GM23338 (cell line): ENCODE measurements at regions not wholly inside any gene's neighbourhood (a gene's known extent, or its start where the extent isn't known, plus 50 kb on each side); places are given as distances from the start of the nearest gene placed in this dataset.

Experiments used
- ATAC-seq: fragments of 200-7000 bp; cut with Tn5 transposase; 3 replicates; pipeline ENCODE4 v1.9.1; 2020
- DNase-seq: peaks from one replicate; pipeline ENCODE4 v3.0.0-alpha.2; 2015; ENCODE audit warnings: low spot score
- H2AFZ ChIP-seq: fragments of 200-600 bp; sonication (generic); 2 replicates; pipeline ENCODE4 v1.8.0; 2016; ENCODE audit warnings: antibody characterized with exemption, mild to moderate bottlenecking, moderate library complexity
- H3F3A ChIP-seq: fragments of 200-600 bp; sonication (generic); replicated peaks from 2 replicates; pipeline ENCODE4 v1.8.0; 2017; ENCODE audit warnings: antibody characterized with exemption, mixed run types, low read depth
- H3K27ac ChIP-seq: fragments of 200-600 bp; sonication (generic); 2 replicates; pipeline ENCODE4 v1.6.1; 2016; ENCODE audit warnings: low read depth
- H3K27me3 ChIP-seq: fragments of 200-600 bp; sonication (generic); 2 replicates; pipeline ENCODE4 v1.8.0; 2016; ENCODE audit warnings: mild to moderate bottlenecking, mixed run types, moderate library complexity; ENCODE audit not compliant: insufficient read depth
- H3K36me3 ChIP-seq: fragments of 200-600 bp; sonication (generic); 2 replicates; pipeline ENCODE4 v1.8.0; 2016; ENCODE audit warnings: mild to moderate bottlenecking; ENCODE audit not compliant: insufficient read depth
- H3K4me1 ChIP-seq: fragments of 200-600 bp; sonication (generic); 2 replicates; pipeline ENCODE4 v1.8.0; 2016; ENCODE audit warnings: mild to moderate bottlenecking, moderate library complexity; ENCODE audit not compliant: insufficient read depth
- H3K4me2 ChIP-seq: fragments of 200-600 bp; sonication (generic); 2 replicates; pipeline ENCODE4 v1.7.1; 2017; ENCODE audit warnings: mixed run types
- H3K4me3 ChIP-seq: fragments of 200-600 bp; sonication (generic); 2 replicates; pipeline ENCODE4 v1.6.1; 2016; ENCODE audit warnings: mixed run types
- H3K79me2 ChIP-seq: fragments of 200-600 bp; sonication (generic); replicated peaks from 2 replicates; pipeline ENCODE4 v1.8.0; 2017; ENCODE audit warnings: mild to moderate bottlenecking; ENCODE audit not compliant: insufficient read depth
- H3K9me2 ChIP-seq: fragments of 200-600 bp; sonication (generic); 2 replicates; pipeline ENCODE4 v1.8.0; 2017; ENCODE audit not compliant: insufficient read depth
- H4K20me1 ChIP-seq: fragments of 200-600 bp; sonication (generic); replicated peaks from 2 replicates; pipeline ENCODE4 v1.8.0; 2017; ENCODE audit warnings: mild to moderate bottlenecking; ENCODE audit not compliant: insufficient read depth
- H3K27ac Mint-ChIP-seq: 2 replicates; pipeline ENCODE4 v1.8.0; 2020; ENCODE audit warnings: inconsistent platforms, mild to moderate bottlenecking, moderate library complexity, mixed read lengths
- H3K27me3 Mint-ChIP-seq: 3 replicates; pipeline ENCODE4 v1.8.0; 2022; ENCODE audit warnings: low read depth, mild to moderate bottlenecking, moderate library complexity, mixed read lengths, inconsistent platforms; ENCODE audit not compliant: insufficient read depth, poor library complexity
- H3K36me3 Mint-ChIP-seq: 3 replicates; pipeline ENCODE4 v1.8.0; 2021; ENCODE audit warnings: low read depth, mild to moderate bottlenecking, inconsistent platforms, moderate library complexity, mixed read lengths
- H3K4me1 Mint-ChIP-seq: 3 replicates; pipeline ENCODE4 v1.8.0; 2020; ENCODE audit warnings: mild to moderate bottlenecking, inconsistent platforms, mixed read lengths
- H3K4me3 Mint-ChIP-seq: 3 replicates; pipeline ENCODE4 v1.8.0; 2021; ENCODE audit warnings: moderate library complexity, mild to moderate bottlenecking, inconsistent platforms, mixed read lengths
- H3K9me3 Mint-ChIP-seq: 3 replicates; pipeline ENCODE4 v1.8.0; 2020; ENCODE audit warnings: moderate library complexity, mild to moderate bottlenecking, inconsistent platforms, mixed read lengths
- CREB1 ChIP-seq: fragments of 250-450 bp; sonication (Bioruptor Pico); IDR thresholded peaks from 2 replicates; pipeline ENCODE4 v1.5.0; 2020; ENCODE audit warnings: low read depth, mild to moderate bottlenecking, moderate library complexity
- EZH2phosphoT487 ChIP-seq: fragments of 200-600 bp; sonication (generic); IDR thresholded peaks from one replicate; pipeline ENCODE4 v1.8.1; 2018; ENCODE audit warnings: antibody characterized with exemption; ENCODE audit not compliant: unreplicated experiment
- JUNB ChIP-seq: IDR thresholded peaks from one replicate; pipeline ENCODE4 v1.6.1; 2016; ENCODE audit warnings: antibody characterized with exemption; ENCODE audit not compliant: unreplicated experiment
- STAT1 ChIP-seq: IDR thresholded peaks from one replicate; pipeline ENCODE4 v1.6.1; 2016; ENCODE audit warnings: antibody characterized with exemption; ENCODE audit not compliant: unreplicated experiment
- ZNF114 ChIP-seq: fragments of 250-450 bp; sonication (Bioruptor Pico); IDR thresholded peaks from 2 replicates; pipeline ENCODE4 v1.5.0; 2020; ENCODE audit warnings: mild to moderate bottlenecking, moderate library complexity
- ZNF331 ChIP-seq: fragments of 250-450 bp; sonication (Bioruptor Pico); IDR thresholded peaks from 2 replicates; pipeline ENCODE4 v1.5.0; 2020; ENCODE audit warnings: low read depth, mild to moderate bottlenecking, moderate library complexity
- ZNF462 ChIP-seq: fragments of 250-450 bp; sonication (Bioruptor Pico); IDR thresholded peaks from 2 replicates; pipeline ENCODE4 v1.5.0; 2020; ENCODE audit warnings: mild to moderate bottlenecking, moderate library complexity

DNA sequence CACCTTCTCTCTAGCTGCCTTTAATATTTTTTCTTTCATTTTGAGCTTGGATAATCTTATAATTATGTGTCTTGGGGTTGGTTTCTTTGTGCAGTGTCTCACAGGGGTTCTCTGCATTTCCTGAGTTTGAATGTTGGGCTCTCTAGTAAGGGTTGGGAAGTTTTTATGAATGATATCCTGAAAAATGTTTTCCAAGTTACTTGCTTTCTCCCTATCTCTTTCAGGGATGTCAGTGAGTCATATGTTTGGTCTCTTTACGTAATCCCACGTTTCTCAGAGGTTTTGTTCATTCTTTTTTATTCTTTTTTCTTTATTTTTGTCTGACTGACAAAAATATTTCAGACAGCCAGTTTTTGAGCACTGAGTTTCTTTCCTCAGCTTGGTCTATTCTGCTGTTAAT, 55.4 kb upstream of the CCDC190 start:
- H3K79me2 ChIP-seq, result no peaks in the 10 kb centered on the region
- H3K27ac Mint-ChIP-seq, result no peak overlapping the region
- no peaks in the 10 kb centered on the region for H3F3A ChIP-seq
- H3K36me3 ChIP-seq, result no peaks in the 10 kb centered on the region
- no peak for ATAC-seq
- peaks cover 12% of the 10 kb centered on the region; the same call in 1 of the 2 replicates for H3K9me2 ChIP-seq
- no peaks in the 10 kb centered on the region for H3K4me1 Mint-ChIP-seq
- H3K4me3 ChIP-seq, result no peak overlapping the region
- no peak overlapping the region for H3K4me3 Mint-ChIP-seq
- H3K9me3 Mint-ChIP-seq, result peaks cover 13% of the 10 kb centered on the region
- H3K4me2 ChIP-seq, result no peak overlapping the region
- no peaks in the 10 kb centered on the region for H3K27me3 ChIP-seq
- no peak for TF ChIP-seq ZNF462 (CRISPR knock-in tag)
- no peak for TF ChIP-seq STAT1
- TF ChIP-seq ZNF331 (CRISPR knock-in tag), result no peak
- H2AFZ ChIP-seq, result no peak overlapping the region
- no peak overlapping the region for H3K27ac ChIP-seq
- no peaks in the 10 kb centered on the region for H3K4me1 ChIP-seq
- peaks cover 4% of the 10 kb centered on the region; the same call in 1 of the 3 replicates for H3K36me3 Mint-ChIP-seq
- DNase-seq, result no peak
- peaks cover 2% of the 10 kb centered on the region for H3K27me3 Mint-ChIP-seq
- H4K20me1 ChIP-seq, result no peaks in the 10 kb centered on the region

GRCh38 chr1:162914601-162915000, 53.6 kb upstream of the CCDC190 start:
- Histone ChIP-seq H3K79me2 (no peaks in the 10 kb centered on the region), H3K4me1 (no peaks in the 10 kb centered on the region), H3K4me3 (no peak overlapping the region), H3K27ac (no peak overlapping the region), H2AFZ (no peak overlapping the region), H3F3A (no peaks in the 10 kb centered on the region), H3K36me3 (no peaks in the 10 kb centered on the region), H3K4me2 (no peak overlapping the region), H4K20me1 (no peaks in the 10 kb centered on the region), H3K9me2 (peaks cover 17% of the 10 kb centered on the region; the same call in 1 of the 2 replicates), H3K27me3 (no peaks in the 10 kb centered on the region)
- H3K9me3 Mint-ChIP-seq, result peaks cover 15% of the 10 kb centered on the region
- H3K36me3 Mint-ChIP-seq, result peaks cover 4% of the 10 kb centered on the region; the same call in 1 of the 3 replicates
- H3K27me3 Mint-ChIP-seq, result peaks cover 2% of the 10 kb centered on the region
- H3K4me1 Mint-ChIP-seq, result no peaks in the 10 kb centered on the region
- no peak overlapping the region for H3K4me3 Mint-ChIP-seq
- no peak overlapping the region for H3K27ac Mint-ChIP-seq
- ATAC-seq (no peak), DNase-seq (no peak)
- TF ChIP-seq JUNB (no peak), EZH2phosphoT487 (no peak), ZNF462 (CRISPR knock-in tag) (no peak), STAT1 (no peak), CREB1 (CRISPR knock-in tag) (no peak), ZNF114 (no peak)
